ENCODE measurements at regions not wholly inside any gene's neighbourhood (a gene's known extent, or its start where the extent isn't known, plus 50 kb on each side); places are given as distances from the start of the nearest gene placed in this dataset.

DNA sequence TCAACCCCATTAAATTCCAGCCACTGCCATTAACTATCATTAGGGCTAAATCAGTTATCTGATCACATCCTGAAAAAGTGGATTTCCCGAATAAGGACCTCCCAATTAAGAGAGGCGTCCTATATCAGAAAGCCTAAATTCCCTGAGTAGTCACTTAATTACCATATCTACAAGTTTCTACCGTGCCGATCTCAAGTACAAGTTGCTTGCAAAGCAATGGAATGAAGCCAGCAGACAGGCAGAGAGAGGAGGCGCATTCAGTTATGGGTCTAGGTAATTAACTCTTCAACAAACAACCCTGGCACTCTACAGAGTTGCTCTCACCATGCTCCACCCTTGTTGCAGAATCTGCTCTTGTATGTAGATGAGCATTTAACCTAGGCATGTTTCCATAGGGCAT, 494.6 kb upstream of the RUNX1 start:
- Mint-ChIP-seq H3K4me3 (ENCODE audit: unreplicated experiment) (no peak overlapping the region), H3K4me1 (ENCODE audit: unreplicated experiment) (peaks cover 4% of the 10 kb centered on the region), H3K27ac (ENCODE audit: unreplicated experiment) (no peak overlapping the region), H3K9me3 (ENCODE audit: unreplicated experiment) (no peaks in the 10 kb centered on the region), H3K36me3 (ENCODE audit: low read depth, unreplicated experiment) (no peaks in the 10 kb centered on the region), H3K27me3 (ENCODE audit: unreplicated experiment) (peaks cover 5% of the 10 kb centered on the region)
- TF ChIP-seq, protein P1, sequence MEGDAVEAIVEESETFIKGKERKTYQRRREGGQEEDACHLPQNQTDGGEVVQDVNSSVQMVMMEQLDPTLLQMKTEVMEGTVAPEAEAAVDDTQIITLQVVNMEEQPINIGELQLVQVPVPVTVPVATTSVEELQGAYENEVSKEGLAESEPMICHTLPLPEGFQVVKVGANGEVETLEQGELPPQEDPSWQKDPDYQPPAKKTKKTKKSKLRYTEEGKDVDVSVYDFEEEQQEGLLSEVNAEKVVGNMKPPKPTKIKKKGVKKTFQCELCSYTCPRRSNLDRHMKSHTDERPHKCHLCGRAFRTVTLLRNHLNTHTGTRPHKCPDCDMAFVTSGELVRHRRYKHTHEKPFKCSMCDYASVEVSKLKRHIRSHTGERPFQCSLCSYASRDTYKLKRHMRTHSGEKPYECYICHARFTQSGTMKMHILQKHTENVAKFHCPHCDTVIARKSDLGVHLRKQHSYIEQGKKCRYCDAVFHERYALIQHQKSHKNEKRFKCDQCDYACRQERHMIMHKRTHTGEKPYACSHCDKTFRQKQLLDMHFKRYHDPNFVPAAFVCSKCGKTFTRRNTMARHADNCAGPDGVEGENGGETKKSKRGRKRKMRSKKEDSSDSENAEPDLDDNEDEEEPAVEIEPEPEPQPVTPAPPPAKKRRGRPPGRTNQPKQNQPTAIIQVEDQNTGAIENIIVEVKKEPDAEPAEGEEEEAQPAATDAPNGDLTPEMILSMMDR (IDR thresholded peaks at IDR 0.05; ENCODE audit: unreplicated experiment), result no peak
- DNase-seq (ENCODE audit: low spot score), result no peak

DNA sequence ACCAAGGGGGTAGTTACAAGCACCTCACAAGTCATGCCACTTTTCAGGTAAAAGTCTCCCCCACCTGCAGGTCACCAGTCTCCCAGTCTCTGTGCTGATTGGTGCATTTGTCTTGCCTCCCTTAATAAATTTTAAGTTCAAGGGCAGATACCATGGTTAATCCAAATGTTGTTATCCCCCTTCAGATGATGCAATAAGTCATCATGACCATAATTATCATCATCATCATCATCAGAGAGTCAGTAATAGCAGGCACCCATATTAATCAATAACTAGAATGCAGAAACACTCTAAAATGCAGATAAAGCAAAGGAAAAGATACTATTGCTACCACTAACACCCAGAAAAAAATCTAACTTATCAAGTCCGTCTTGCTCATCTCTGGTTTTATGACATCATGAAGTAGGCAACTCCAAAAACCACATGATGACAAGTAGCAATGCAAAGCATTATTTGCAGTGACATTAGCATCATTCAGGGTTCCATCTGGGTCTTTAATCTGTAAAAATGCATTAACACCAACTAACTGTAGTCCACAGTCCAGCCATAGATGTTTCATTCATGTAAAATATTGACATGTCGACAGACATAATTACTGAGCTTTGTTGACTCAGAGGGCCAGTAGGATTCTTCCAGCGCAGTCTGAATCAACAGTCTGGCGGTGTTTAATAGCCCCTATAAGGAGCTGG, 492.0 kb upstream of the RUNX1 start:
- Mint-ChIP-seq H3K27me3 (ENCODE audit: unreplicated experiment) (peaks cover 2% of the 10 kb centered on the region), H3K27ac (ENCODE audit: unreplicated experiment) (no peak overlapping the region), H3K4me3 (ENCODE audit: unreplicated experiment) (no peak overlapping the region), H3K36me3 (ENCODE audit: low read depth, unreplicated experiment) (no peaks in the 10 kb centered on the region), H3K9me3 (ENCODE audit: unreplicated experiment) (no peaks in the 10 kb centered on the region), H3K4me1 (ENCODE audit: unreplicated experiment) (peaks cover 4% of the 10 kb centered on the region)
- no peak for DNase-seq (ENCODE audit: low spot score)
- TF ChIP-seq, protein P1 (IDR thresholded peaks at IDR 0.05; ENCODE audit: unreplicated experiment), result no peak

DNA sequence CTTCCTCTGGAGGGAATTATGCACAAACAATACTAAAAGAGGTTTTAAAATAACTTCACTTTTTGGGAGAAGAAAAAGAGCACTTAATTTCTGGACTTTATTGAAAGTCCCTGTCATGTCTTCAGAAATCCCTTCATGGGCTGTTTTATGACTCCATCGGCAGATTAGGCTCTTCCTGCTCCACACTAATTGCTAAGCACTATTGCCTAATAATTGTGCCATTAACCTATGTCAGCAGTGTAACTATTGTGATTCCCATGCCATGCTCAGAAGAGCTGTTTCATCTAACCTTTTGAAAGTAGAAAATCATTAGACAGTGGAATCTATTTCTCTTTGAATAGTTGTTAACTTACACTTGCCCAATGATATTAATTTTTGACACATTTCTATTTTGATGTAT, 489.3 kb upstream of the RUNX1 start:
- H3K27me3 Mint-ChIP-seq (ENCODE audit: unreplicated experiment), result peaks cover 2% of the 10 kb centered on the region
- H3K4me1 Mint-ChIP-seq (ENCODE audit: unreplicated experiment), result peaks cover under 1% of the 10 kb centered on the region
- DNase-seq (ENCODE audit: low spot score), result no peak
- H3K9me3 Mint-ChIP-seq (ENCODE audit: unreplicated experiment), result no peaks in the 10 kb centered on the region
- H3K27ac Mint-ChIP-seq (ENCODE audit: unreplicated experiment), result no peak overlapping the region
- H3K4me3 Mint-ChIP-seq (ENCODE audit: unreplicated experiment), result no peak overlapping the region
- H3K36me3 Mint-ChIP-seq (ENCODE audit: low read depth, unreplicated experiment), result peaks cover 4% of the 10 kb centered on the region
- TF ChIP-seq, protein P1 (IDR thresholded peaks at IDR 0.05; ENCODE audit: unreplicated experiment), result no peak

DNA sequence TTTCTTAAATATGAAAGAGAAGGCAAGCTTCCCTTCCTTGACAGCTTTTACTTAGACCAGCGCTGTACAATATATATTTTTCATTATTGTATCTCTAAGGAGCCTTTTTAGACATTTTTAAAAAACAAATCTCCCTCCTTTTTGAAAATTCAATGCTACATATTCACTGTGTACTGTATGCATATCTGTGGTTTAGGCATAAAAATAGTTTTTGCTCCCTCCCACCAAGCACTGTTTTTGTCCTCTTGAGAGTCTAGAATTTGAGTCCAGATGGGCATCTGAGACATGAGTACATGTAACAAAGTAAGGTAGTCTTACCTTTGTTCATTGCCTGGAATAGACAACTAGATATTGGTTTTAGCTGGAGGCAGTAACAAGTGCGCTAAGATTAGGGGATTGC, 488.5 kb upstream of the RUNX1 start:
- TF ChIP-seq, protein P1 (IDR thresholded peaks at IDR 0.05; ENCODE audit: unreplicated experiment), result no peak
- H3K9me3 Mint-ChIP-seq (ENCODE audit: unreplicated experiment), result no peaks in the 10 kb centered on the region
- no peak overlapping the region for H3K27ac Mint-ChIP-seq (ENCODE audit: unreplicated experiment)
- H3K4me1 Mint-ChIP-seq (ENCODE audit: unreplicated experiment), result no peaks in the 10 kb centered on the region
- no peak for DNase-seq (ENCODE audit: low spot score)
- peaks cover 2% of the 10 kb centered on the region for H3K27me3 Mint-ChIP-seq (ENCODE audit: unreplicated experiment)
- H3K4me3 Mint-ChIP-seq (ENCODE audit: unreplicated experiment), result no peak overlapping the region
- peaks cover 4% of the 10 kb centered on the region for H3K36me3 Mint-ChIP-seq (ENCODE audit: low read depth, unreplicated experiment)

DNA sequence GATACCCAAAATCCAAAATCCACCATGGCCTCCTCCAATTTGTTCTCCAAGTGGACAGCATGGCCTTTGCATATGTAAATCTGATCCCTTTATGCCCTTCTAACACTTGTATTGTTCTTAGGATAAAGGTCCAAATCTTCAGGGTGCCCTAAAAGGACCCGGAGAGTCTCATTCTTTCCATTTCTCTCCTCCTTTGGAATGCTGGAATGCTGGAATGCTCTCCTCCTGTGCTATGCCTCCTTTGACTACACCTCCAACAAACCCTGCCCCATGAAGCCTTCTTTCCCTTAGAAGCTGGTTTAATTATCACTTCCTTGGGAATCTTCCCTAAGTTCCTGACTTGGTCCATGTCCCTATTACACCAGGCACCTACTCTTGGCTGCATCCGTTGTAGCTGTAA, 484.8 kb upstream of the RUNX1 start:
- Mint-ChIP-seq H3K36me3 (ENCODE audit: low read depth, unreplicated experiment) (peaks cover 4% of the 10 kb centered on the region), H3K27me3 (ENCODE audit: unreplicated experiment) (no peaks in the 10 kb centered on the region), H3K4me1 (ENCODE audit: unreplicated experiment) (no peaks in the 10 kb centered on the region), H3K27ac (ENCODE audit: unreplicated experiment) (no peak overlapping the region), H3K9me3 (ENCODE audit: unreplicated experiment) (no peaks in the 10 kb centered on the region), H3K4me3 (ENCODE audit: unreplicated experiment) (no peak overlapping the region)
- TF ChIP-seq, protein P1 (IDR thresholded peaks at IDR 0.05; ENCODE audit: unreplicated experiment), result no peak
- no peak for DNase-seq (ENCODE audit: low spot score)

Data from endothelial cell (in vitro differentiated cells).